GM19438 (cell line): ENCODE measurements at regions not wholly inside any gene's neighbourhood (a gene's known extent, or its start where the extent isn't known, plus 50 kb on each side); places are given as distances from the start of the nearest gene placed in this dataset.

Source experiments
- ATAC-seq: cut with Tn5 transposase; IDR thresholded peaks from one replicate; pipeline ENCODE4 v1.9.1; 2021; ENCODE audit warnings: low read depth; ENCODE audit not compliant: unreplicated experiment

- no peak for ATAC-seq
Measured at GRCh38 chr13:71922194-71922593, 55.2 kb upstream of the DACH1 start.
